GM18907 (cell line): ENCODE measurements at regions not wholly inside any gene's neighbourhood (a gene's known extent, or its start where the extent isn't known, plus 50 kb on each side); places are given as distances from the start of the nearest gene placed in this dataset.

Source experiments
- ATAC-seq: cut with Tn5 transposase; IDR thresholded peaks from one replicate; pipeline ENCODE4 v1.9.1; 2021; ENCODE audit warnings: mild to moderate bottlenecking, moderate library complexity; ENCODE audit not compliant: unreplicated experiment

DNA sequence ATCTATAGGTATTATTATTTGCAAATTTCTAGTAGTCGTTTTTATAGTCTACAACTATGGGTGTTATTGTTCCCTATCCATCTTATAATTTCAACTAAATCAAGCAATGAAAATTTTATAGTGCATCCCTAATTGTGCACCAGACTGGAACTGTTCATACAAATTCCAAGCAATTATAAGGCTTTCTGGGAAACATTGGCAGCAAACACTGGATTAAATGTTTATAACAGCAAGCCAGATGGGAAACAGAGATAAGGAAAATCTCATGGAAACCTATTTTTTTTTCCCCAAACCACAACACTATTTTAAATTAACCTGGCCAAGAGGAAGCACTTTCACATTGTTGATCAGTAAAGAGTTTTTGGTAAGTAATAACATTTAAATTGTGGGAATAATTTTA lies 524.3 kb downstream of the RASEF start:
- no peak for ATAC-seq

- no peak for ATAC-seq
Measured at GRCh38 chr9:82539146-82539545, 523.8 kb downstream of the RASEF start.

- no peak for ATAC-seq
Measured at GRCh38 chr9:82539856-82540579, 522.9 kb downstream of the RASEF start.

DNA sequence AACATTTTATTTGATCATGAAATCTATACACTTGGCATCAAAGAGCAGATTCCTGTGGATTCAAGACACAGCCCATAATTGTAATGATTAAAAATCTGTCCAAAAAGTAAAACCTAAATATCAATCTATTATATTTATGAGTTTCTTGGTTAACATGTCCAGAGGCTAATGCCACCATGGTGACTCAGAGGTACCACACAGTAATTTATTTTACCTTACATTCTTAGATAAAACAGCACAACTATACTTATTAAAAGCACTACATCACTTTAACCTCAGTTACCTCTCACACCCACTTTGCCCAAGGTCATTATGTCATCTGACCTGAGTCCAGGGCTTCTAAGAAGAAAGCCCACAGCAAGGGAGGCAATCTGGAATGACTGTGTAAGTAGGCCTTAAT lies 519.2 kb downstream of the RASEF start:
- no peak for ATAC-seq

GRCh38 chr9:82546136-82546535 lies 516.8 kb downstream of the RASEF start:
- no peak for ATAC-seq

DNA sequence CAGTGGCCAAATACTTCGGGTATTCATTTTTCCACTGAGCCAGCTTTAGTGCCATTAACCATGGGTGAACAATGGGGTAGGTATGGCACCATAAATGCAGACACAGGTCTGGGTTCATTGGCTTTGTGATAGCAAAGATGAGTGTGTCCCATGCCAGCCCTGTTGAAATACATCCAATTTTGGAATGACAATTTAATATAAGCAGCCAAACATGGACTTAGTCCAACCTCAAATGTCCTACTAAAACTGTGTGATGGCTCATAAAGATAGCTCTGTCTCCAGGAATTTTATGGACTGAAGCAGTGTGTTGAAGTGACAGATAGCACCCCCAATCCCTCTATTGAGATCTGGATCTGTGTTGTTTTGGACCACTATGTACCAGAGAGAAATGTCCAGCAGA lies 514.9 kb downstream of the RASEF start:
- ATAC-seq = no peak

- ATAC-seq = no peak
Measured at GRCh38 chr9:82549174-82549821, 513.6 kb downstream of the RASEF start.

GRCh38 chr9:82552784-82553183 lies 510.2 kb downstream of the RASEF start:
- no peak for ATAC-seq

DNA sequence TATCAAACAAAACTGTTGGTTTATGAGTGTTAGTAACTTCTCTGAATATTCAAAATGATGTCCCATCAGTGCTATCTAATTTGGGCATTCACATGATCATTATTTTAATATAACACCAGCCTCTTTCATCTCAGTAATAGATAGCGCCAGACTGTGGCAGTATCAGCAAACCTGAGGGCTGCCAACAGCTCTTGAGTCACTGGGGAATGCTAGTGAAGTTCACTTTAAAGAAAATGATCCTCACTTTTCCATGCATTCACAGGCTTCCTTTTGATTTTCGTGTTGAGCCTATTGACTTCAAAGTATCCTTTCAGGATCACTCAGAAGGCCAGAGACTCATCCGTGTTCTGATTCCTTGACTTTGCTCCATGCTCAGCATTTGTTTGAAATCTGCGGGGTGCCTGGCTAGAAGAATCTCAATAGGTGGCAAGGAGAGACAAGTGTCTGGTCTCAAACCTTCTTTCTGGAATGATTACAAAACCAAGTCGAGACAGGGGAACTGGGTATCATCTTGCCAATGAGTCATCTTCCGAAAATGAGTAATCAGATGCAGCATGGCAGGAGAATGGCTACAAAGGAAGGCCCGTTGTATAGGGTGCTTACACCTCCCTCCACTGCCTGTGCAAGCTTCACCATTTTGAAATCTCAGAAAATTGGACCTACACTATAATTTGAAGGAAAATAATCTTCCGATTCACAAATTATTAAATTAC lies 509.1 kb downstream of the RASEF start:
- no peak for ATAC-seq

DNA sequence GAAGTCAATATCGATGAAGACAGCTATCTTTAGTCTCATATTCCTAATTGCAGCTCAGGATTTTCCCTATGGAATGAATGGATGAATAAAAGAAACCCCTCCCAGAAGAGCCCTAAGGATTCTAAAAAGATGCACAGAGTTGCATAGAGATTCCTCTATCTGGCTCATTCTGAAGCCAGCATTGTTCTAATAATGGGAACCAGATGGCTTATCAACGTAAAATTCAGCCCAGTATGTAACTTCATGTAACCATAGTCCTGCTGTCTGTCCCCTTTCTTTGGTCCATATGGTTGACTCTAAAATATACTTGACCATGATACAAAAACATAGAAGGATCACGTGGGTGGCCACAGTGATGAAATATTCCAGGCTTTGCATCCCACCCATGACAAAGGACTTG lies 508.6 kb downstream of the RASEF start:
- ATAC-seq = no peak

DNA sequence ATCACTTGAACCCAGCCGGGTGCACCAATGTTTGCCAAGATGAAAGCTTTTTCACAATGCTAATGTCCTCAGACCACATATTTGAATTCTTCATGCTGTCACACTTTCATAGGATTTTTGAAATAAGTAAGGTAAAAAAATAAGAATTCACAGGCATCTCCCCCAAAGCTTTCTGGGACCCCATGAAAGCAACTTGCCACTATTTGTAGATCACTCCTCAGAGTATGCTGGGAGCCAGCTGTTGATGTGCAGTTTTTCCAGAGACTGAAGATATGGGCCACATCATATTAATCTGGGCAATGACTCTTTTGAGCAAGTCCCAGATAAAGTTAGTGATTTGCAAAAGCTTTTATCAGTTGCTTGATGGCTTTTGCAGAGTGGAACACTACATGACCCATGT lies 507.9 kb downstream of the RASEF start:
- ATAC-seq = no peak

- ATAC-seq = no peak
Measured at GRCh38 chr9:82555431-82556051, 507.4 kb downstream of the RASEF start.

- no peak for ATAC-seq
Measured at GRCh38 chr9:82558346-82558745, 504.6 kb downstream of the RASEF start.

DNA sequence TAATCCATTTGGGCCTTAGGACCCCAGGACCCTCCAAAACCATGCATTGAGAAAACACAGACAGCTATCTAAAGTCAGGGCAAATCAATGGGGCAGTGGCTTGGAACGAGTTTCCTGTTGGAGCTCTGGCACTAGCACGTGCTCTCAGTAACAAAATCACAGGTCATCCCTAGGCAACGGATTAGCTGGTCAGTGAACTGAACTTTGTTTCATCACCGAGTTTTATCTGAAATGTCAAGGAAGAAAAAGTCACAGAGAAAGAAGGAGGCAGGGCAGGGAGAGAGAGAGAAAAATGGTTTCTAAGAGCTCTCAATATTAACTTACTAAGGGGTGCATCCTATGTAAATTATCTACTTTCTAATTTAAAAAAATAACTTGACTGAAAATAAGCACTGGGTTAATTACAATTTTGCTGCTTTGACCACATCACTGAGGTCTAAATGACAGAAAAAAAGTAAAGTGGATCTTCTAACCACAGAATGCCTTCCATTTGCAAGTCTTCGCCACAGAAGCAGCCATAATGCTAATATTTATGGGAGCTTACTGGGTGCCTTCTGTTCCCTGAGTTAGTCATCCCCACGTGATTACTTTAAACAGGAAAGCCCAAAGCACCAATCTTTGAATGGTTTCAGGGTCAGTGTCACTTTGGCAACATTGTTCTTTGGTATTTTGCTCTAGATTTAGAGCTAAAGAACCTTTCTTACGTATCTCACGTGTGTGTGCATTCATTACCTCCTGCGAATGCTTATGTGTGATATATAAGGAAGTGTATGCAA lies 503.9 kb downstream of the RASEF start:
- no peak for ATAC-seq

DNA sequence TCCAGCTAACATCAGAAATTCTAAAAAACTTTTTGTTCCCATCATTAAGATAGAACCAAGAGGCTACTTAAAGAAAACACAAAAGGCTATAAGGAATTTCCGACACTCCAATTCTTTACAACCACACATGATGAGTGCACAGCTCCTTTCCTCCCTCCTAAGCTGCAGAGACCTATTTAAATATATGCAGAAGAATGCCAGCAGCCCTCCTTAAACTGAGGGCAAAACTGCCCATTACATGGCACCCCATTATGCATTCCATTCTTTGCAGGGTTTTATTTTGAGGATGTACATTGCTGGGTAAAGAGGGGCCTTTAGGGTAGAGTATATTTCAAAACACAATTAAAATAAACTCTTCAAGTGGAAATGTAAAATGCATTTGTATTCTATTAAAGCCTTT lies 502.9 kb downstream of the RASEF start:
- ATAC-seq = no peak

- no peak for ATAC-seq
Measured at GRCh38 chr9:82560457-82560904, 502.5 kb downstream of the RASEF start.

DNA sequence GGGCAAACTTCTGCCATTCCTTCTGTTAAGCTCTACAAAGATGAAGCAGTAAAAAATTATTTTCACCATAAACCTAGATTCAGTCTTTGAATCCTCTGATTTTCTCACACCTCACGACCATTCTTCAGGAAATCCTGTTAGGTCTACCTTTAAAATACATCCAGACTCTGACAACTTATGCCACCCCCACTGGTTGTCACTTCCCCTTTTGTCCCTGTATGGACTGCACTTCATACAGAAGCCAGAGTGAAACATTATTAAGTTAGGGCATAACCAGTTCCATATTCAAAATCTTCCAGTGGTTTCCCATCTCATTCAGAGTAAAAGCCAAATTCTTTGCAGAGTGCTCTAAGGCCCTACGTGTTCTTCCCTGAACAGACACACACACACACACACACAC lies 499.8 kb downstream of the RASEF start:
- no peak for ATAC-seq

GRCh38 chr9:82563841-82564240 lies 499.1 kb downstream of the RASEF start:
- ATAC-seq = no peak

DNA sequence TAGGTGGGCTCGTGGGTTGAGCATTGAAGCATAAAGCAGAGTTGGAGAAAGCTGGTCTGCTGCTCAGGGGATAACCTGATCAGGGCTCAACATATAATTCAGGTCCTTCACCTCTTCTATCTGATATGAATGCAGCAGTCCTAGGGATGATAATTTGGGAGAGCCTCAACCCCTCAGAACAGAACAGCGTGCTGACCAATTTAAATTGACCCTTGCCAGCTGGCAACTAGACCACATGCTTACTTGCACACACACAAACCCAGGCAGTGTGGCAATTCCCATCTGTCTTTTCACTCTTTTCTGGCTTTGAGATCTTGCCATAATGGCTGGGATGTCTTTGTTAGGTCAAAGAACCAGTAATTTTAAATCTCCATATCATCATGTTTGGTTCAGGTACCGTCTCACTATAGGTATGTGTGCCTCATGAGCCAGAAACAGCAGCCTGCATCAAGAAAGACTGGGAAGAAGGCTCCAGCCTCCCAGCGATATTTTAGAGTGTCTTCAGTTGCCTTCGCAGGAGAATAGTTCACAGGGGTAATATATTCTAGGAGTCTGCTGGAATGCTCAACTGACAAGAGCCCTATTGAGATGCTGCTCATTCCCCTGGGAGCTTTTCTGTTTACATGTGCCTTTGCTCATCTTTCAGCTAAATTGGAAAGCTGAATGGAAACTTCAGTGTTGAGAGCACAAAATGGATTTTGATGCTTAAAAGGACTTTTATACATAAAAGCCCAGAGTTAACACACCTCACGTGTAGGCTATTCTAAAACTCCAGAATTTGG lies 497.6 kb downstream of the RASEF start:
- no peak for ATAC-seq

- ATAC-seq = no peak
Measured at GRCh38 chr9:82567953-82568352, 495.0 kb downstream of the RASEF start.
